Endodermal cell (in vitro differentiated cells): ENCODE measurements at regions not wholly inside any gene's neighbourhood (a gene's known extent, or its start where the extent isn't known, plus 50 kb on each side); places are given as distances from the start of the nearest gene placed in this dataset.

ENCODE experiments used
- DNase-seq: peaks from one replicate; pipeline ENCODE4 v3.0.0-alpha.2; 2017
- H3K27ac ChIP-seq: 2 replicates; pipeline ENCODE4 v1.5.1; 2013; ENCODE audit warnings: mild to moderate bottlenecking, low read depth, low read length, moderate library complexity
- H3K27me3 ChIP-seq: 2 replicates; pipeline ENCODE4 v1.6.1; 2013; ENCODE audit warnings: mild to moderate bottlenecking, low read length, moderate library complexity; ENCODE audit not compliant: insufficient read depth, control insufficient read depth, poor library complexity, severe bottlenecking
- H3K36me3 ChIP-seq: 2 replicates; pipeline ENCODE4 v1.7.0; 2013; ENCODE audit warnings: mild to moderate bottlenecking, low read length, moderate library complexity; ENCODE audit not compliant: control insufficient read depth, insufficient read depth
- H3K4me1 ChIP-seq: one replicate; pipeline ENCODE4 v1.7.0; 2013; ENCODE audit warnings: low read length; ENCODE audit not compliant: control insufficient read depth, insufficient read depth
- H3K4me3 ChIP-seq: 2 replicates; pipeline ENCODE4 v1.5.1; 2013; ENCODE audit warnings: mild to moderate bottlenecking, low read length, moderate library complexity
- H3K9ac ChIP-seq: 2 replicates; pipeline ENCODE4 v1.6.1; 2013; ENCODE audit warnings: mild to moderate bottlenecking, low read length, moderate library complexity; ENCODE audit not compliant: poor library complexity, severe bottlenecking; ENCODE audit errors: extremely low read depth
- H3K9me3 ChIP-seq: 2 replicates; pipeline ENCODE4 v1.6.1; 2013; ENCODE audit warnings: mild to moderate bottlenecking, low read length, moderate library complexity; ENCODE audit not compliant: control insufficient read depth
- H3K27ac Mint-ChIP-seq: 2 replicates; pipeline ENCODE4 v1.8.0; 2020; ENCODE audit warnings: mixed read lengths
- H3K27me3 Mint-ChIP-seq: 2 replicates; pipeline ENCODE4 v1.8.0; 2021; ENCODE audit warnings: mild to moderate bottlenecking, mixed read lengths; ENCODE audit not compliant: insufficient read depth
- H3K36me3 Mint-ChIP-seq: 2 replicates; pipeline ENCODE4 v1.8.0; 2020; ENCODE audit warnings: low read depth, mixed read lengths
- H3K4me1 Mint-ChIP-seq: 2 replicates; pipeline ENCODE4 v1.8.0; 2020; ENCODE audit warnings: mixed read lengths
- H3K4me3 Mint-ChIP-seq: 2 replicates; pipeline ENCODE4 v1.8.0; 2020; ENCODE audit warnings: mild to moderate bottlenecking, moderate library complexity, mixed read lengths
- H3K9me3 Mint-ChIP-seq: 2 replicates; pipeline ENCODE4 v1.8.0; 2020; ENCODE audit warnings: mild to moderate bottlenecking, mixed read lengths
- CTCF ChIP-seq: fragments of 200-600 bp; sonication (generic); conservative IDR thresholded peaks from 2 replicates; pipeline ENCODE4 v1.5.0; 2021; ENCODE audit warnings: antibody characterized with exemption, mild to moderate bottlenecking
- WGBS, 2 experiments: methylation state at CpG; one replicate each; pipeline versions ENCODE4 v1.1.5 to v1.1.7; 2013; ENCODE audit warnings: missing lambda C conversion rate in 2 of 2, mixed read lengths in 1 of 2; ENCODE audit not compliant: insufficient coverage in 1 of 2, insufficient read length in 1 of 2; 5-methylcytosine and 5-hydroxymethylcytosine counted together

DNA sequence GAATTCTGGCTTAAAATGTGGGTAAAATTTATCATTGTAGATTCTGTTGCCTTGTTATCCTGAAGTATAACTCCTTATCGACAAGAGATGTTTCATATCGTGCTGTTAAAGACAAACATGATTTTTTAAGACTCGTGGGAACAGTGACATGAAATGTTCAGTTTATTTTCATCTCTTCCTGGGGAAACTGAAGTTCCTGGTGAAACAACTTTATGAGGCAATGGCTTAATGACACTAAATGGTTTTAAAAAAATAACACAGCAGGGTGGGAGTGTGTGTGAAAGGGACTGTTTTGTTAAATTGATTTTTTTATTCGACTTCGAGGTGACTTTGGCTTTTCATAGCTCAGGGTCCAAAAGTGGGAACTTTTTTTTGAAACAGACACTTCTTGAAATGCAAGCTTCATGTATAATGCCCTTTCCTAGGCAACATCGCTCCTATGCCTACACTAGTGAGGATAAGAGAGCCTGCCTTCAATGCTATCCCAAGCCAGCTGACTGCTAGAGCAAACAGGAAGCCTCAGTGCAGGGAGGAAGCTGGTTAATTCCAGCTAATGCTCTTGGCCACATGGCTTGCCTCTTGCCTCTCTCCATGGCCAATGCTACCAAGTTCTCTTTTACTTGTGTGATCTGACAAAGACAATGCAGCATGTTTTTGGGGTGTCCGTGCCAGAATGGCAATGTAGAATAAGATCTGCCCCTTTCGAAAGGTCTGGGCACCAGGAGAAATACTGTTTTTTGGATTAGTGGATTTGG, 57.8 kb downstream of the PABIR2 start:
- DNase-seq: no peak
- Mint-ChIP-seq H3K27me3 (no peaks in the 10 kb centered on the region), H3K9me3 (peaks cover 66% of the 10 kb centered on the region), H3K27ac (no peak overlapping the region), H3K4me3 (no peak overlapping the region), H3K4me1 (peaks cover 8% of the 10 kb centered on the region), H3K36me3 (no peaks in the 10 kb centered on the region)
- Histone ChIP-seq H3K36me3 (no peaks in the 10 kb centered on the region), H3K4me1 (no peaks in the 10 kb centered on the region), H3K9ac (no peak overlapping the region), H3K27ac (no peak overlapping the region), H3K4me3 (no peak overlapping the region), H3K27me3 (no peaks in the 10 kb centered on the region), H3K9me3 (no peaks in the 10 kb centered on the region)
- TF ChIP-seq CTCF: no peak
- WGBS, 2 experiments: 90 to 96% methylated on average over 5 to 8 of the region's 8 CpGs

GRCh38 chrX:134738445-134738844, 58.6 kb downstream of the PABIR2 start:
- peaks cover 15% of the 10 kb centered on the region for H3K4me1 Mint-ChIP-seq
- Histone ChIP-seq H3K9ac (no peak overlapping the region), H3K4me3 (no peak overlapping the region), H3K27me3 (no peaks in the 10 kb centered on the region), H3K27ac (no peak overlapping the region), H3K9me3 (no peaks in the 10 kb centered on the region), H3K36me3 (no peaks in the 10 kb centered on the region), H3K4me1 (no peaks in the 10 kb centered on the region)
- DNase-seq: no peak
- peaks cover 69% of the 10 kb centered on the region for H3K9me3 Mint-ChIP-seq
- no peak overlapping the region for H3K27ac Mint-ChIP-seq
- no peaks in the 10 kb centered on the region for H3K36me3 Mint-ChIP-seq
- no peak overlapping the region for H3K4me3 Mint-ChIP-seq
- H3K27me3 Mint-ChIP-seq: no peaks in the 10 kb centered on the region
- WGBS, 2 experiments: 97% methylated on average over 3 of the region's 3 CpGs; no CpG with 5 or more reads in 1 of the 2 experiments
- TF ChIP-seq CTCF: no peak

GRCh38 chrX:134737721-134738369, 59.2 kb downstream of the PABIR2 start:
- peak; percentile 21 for TF ChIP-seq CTCF
- Histone ChIP-seq H3K27me3 (no peaks in the 10 kb centered on the region), H3K9me3 (no peaks in the 10 kb centered on the region), H3K9ac (no peak overlapping the region), H3K4me1 (no peaks in the 10 kb centered on the region), H3K27ac (no peak overlapping the region), H3K36me3 (no peaks in the 10 kb centered on the region), H3K4me3 (no peak overlapping the region)
- H3K27ac Mint-ChIP-seq: no peak overlapping the region
- peaks cover 15% of the 10 kb centered on the region for H3K4me1 Mint-ChIP-seq
- peaks cover 74% of the 10 kb centered on the region for H3K9me3 Mint-ChIP-seq
- no peak for DNase-seq
- H3K4me3 Mint-ChIP-seq: no peak overlapping the region
- H3K27me3 Mint-ChIP-seq: no peaks in the 10 kb centered on the region
- H3K36me3 Mint-ChIP-seq: no peaks in the 10 kb centered on the region
- WGBS, 2 experiments: 93 to 100% methylated on average over 1 to 12 of the region's 12 CpGs
